Sigmoid colon (tissue), 6 donors: ENCODE measurements at regions not wholly inside any gene's neighbourhood (a gene's known extent, or its start where the extent isn't known, plus 50 kb on each side); places are given as distances from the start of the nearest gene placed in this dataset.

Experiments used
- DNase-seq: peaks from one replicate; pipeline ENCODE4 v3.0.0-alpha.2; 2019
- H3K27ac ChIP-seq, 4 donors: fragments of 200-600 bp; sonication (generic); one replicate each; pipeline ENCODE4 v1.5.1; 2016 to 2019; ENCODE audit warnings: mild to moderate bottlenecking in 1 of 4
- H3K27me3 ChIP-seq, 3 donors: fragments of 200-600 bp; sonication (generic); one replicate each; pipeline ENCODE4 v1.5.1; 2019; ENCODE audit warnings: mild to moderate bottlenecking in 1 of 3
- H3K36me3 ChIP-seq, 4 donors: fragments of 200-600 bp; sonication (generic); one replicate each; pipeline ENCODE4 v1.5.1; 2016 to 2019
- H3K4me1 ChIP-seq, 4 donors: fragments of 200-600 bp; sonication (generic); one replicate each; pipeline ENCODE4 v1.5.1; 2017 to 2019
- H3K4me3 ChIP-seq, 4 donors: fragments of 200-600 bp; sonication (generic); one replicate each; pipeline ENCODE4 v1.5.1; 2017 to 2019; ENCODE audit warnings: mild to moderate bottlenecking in 2 of 4, moderate library complexity in 1 of 4
- H3K9me3 ChIP-seq, 4 donors: fragments of 200-600 bp in 3 of 4; sonication (generic) in 3 of 4; one replicate each; pipeline versions ENCODE4 v1.5.1 to v1.6.1; 2013 to 2019
- CTCF ChIP-seq, 4 experiments: fragments of 450-650 bp in 3 of 4; fragments of 200-600 bp in 1 of 4; IDR thresholded peaks; one replicate each; pipeline ENCODE4 v1.5.1; 2016 to 2019; ENCODE audit warnings: antibody characterized with exemption in 4 of 4, mild to moderate bottlenecking in 3 of 4, moderate library complexity in 2 of 4
- EP300 ChIP-seq, 4 donors: sonication (generic); formaldehyde crosslinking; IDR thresholded peaks; one replicate each; pipeline ENCODE4 v1.6.1; 2017; ENCODE audit warnings: antibody characterized with exemption in 4 of 4
- POLR2A ChIP-seq, 2 donors: fragments of 450-650 bp; IDR thresholded peaks; one replicate each; pipeline ENCODE4 v1.6.1; 2016; ENCODE audit warnings: antibody characterized with exemption in 2 of 2, mild to moderate bottlenecking in 2 of 2, moderate library complexity in 2 of 2
- POLR2AphosphoS5 ChIP-seq, 4 donors: sonication (generic); formaldehyde crosslinking; IDR thresholded peaks; one replicate each; pipeline ENCODE4 v1.6.1; 2017; ENCODE audit warnings: antibody characterized with exemption in 4 of 4
- WGBS, 2 donors: extraction: QIAGEN DNeasy Blood & Tissue Kit; methylation state at CpG; one replicate each; pipeline ENCODE4 v1.1.7; 2013; 5-methylcytosine and 5-hydroxymethylcytosine counted together
- intact Hi-C: fragments of 100-400 bp; cut with DNase I; formaldehyde crosslinking; loops from one replicate; pipeline ENCODE4 v1.15.1; 2023
- donor health status: healthy with polysubstance abuse.
- donor health status: healthy.

DNA sequence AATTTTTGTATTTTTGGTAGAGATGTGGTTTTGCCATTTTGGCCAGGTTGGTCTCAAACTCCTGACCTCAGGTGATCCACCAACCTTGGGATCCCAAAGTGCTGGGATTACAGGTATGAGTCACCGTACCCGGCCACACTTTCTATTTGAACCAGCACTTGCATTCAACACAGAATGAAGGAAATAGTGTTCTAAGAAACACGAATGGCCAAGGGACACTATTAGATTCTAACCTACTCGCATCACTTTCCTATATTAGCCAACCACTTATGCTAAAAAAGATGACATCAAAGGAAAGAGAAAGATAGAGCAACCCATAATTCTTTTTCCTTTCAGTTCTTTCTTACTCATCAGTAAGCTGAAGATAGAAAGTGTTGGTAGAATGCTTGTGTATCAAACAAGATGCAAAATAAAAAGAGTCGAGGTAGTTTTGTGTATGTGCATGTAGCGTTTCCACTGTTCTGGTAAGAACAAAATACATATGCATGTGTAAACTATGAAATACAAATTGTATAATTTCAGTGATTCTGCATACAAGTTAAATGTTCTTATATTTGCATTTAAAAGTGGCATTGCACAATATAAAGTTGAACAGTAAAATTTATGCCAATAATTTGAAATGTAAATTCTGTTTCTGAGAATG, 247.6 kb downstream of the CDCA7 start:
- Histone ChIP-seq H3K36me3 (no peaks in the 10 kb centered on the region), H3K9me3 (no peaks in the 10 kb centered on the region), H3K4me3 (no peak overlapping the region), H3K27ac (no peak overlapping the region), H3K27me3 (no peaks in the 10 kb centered on the region), H3K4me1 (no peaks in the 10 kb centered on the region)
- TF ChIP-seq POLR2A (IDR thresholded peaks at IDR 0.05) (no peak), CTCF (IDR thresholded peaks at IDR 0.05) (no peak)
- WGBS, 2 donors: 89 to 93% methylated on average over 6 of the region's 6 CpGs
- DNase-seq: no peak
- intact Hi-C loops: no loop called here

DNA sequence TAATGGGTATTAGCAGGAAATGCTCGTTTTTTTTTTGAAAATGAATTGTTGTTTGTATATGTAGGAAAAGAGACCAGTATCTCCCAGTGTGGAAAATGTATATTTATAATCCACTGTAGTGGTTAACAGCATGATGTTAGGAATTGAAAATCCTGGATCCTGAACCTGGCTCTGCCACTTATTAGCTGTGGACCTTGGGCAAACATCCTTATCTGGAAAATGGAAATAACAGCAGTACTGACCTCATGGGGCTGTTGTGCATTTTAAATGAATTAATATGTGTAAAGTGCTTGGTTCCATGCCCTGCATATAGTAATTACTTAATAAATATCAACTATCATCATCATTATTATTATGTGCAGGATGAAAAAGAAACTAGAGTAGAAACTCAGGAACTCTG, 251.3 kb downstream of the CDCA7 start:
- no peak overlapping the region for H3K4me3 ChIP-seq
- no peaks in the 10 kb centered on the region for H3K9me3 ChIP-seq
- intact Hi-C loops: no loop called here
- DNase-seq: no peak
- H3K27ac ChIP-seq: no peak overlapping the region
- H3K27me3 ChIP-seq: no peaks in the 10 kb centered on the region
- no peaks in the 10 kb centered on the region for H3K4me1 ChIP-seq
- H3K36me3 ChIP-seq: no peaks in the 10 kb centered on the region
- WGBS, 2 donors: 0 to 52% methylated on average over 1 of the region's 1 CpG
- TF ChIP-seq POLR2AphosphoS5 (IDR thresholded peaks at IDR 0.05) (no peak), POLR2A (IDR thresholded peaks at IDR 0.05) (no peak), CTCF (IDR thresholded peaks at IDR 0.05) (no peak), EP300 (IDR thresholded peaks at IDR 0.05) (no peak)

- intact Hi-C loops: no loop called here
- 64 to 77% methylated on average over 5 of the region's 5 CpGs for WGBS, 2 donors
- H3K4me1 ChIP-seq: no peaks in the 10 kb centered on the region
Observed at GRCh38 chr2:173606619-173607248, 252.1 kb downstream of the CDCA7 start.

DNA sequence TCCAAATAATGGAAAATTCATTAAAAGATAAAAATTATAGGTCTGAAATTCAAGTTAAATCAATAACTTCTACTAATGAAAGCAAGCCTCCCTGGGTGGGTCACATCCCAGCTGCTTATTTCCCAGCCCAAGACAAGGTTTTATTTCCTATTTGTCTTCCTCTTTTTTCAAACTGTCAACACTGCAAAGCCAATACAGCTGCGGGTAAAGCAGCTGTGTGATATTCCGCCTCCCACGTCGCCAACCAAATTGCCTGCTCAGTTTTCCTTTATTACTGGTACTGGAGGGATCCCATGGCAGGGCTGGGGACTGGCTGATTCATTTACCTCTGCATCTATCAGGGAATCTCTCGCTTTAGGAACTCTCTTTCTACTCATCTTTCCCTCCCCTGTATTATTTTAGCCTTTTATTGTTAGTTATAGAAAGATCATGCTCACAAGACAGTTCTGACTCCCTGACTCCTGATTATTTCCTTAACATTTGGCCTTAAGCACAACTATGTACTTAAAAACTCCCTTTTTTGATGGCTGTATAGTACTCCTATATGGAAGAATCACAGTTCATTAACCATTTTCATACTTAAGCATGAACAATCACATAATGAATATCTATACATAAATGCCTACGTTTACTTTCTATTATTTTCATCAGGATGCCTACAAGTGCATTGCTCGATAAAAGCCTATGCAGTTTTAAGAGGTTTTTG, 253.1 kb downstream of the CDCA7 start:
- no peak for DNase-seq
- Histone ChIP-seq H3K9me3 (no peaks in the 10 kb centered on the region), H3K27me3 (no peaks in the 10 kb centered on the region), H3K27ac (no peak overlapping the region), H3K4me1 (no peaks in the 10 kb centered on the region), H3K4me3 (no peak overlapping the region), H3K36me3 (no peaks in the 10 kb centered on the region)
- intact Hi-C loops: no loop called here
- WGBS, 2 donors: 29 to 37% methylated on average over 7 of the region's 7 CpGs
- TF ChIP-seq EP300 (IDR thresholded peaks at IDR 0.05) (no peak), POLR2AphosphoS5 (IDR thresholded peaks at IDR 0.05) (no peak), CTCF (IDR thresholded peaks at IDR 0.05) (no peak), POLR2A (IDR thresholded peaks at IDR 0.05) (no peak)

More at GRCh38 chr2:173606619-173607248, 252.1 kb downstream of the CDCA7 start:
- no peak for DNase-seq
- Histone ChIP-seq H3K36me3 (no peaks in the 10 kb centered on the region), H3K27ac (no peak overlapping the region), H3K4me3 (no peak overlapping the region), H3K27me3 (no peaks in the 10 kb centered on the region), H3K9me3 (no peaks in the 10 kb centered on the region)
- TF ChIP-seq POLR2A (IDR thresholded peaks at IDR 0.05) (no peak), POLR2AphosphoS5 (IDR thresholded peaks at IDR 0.05) (no peak), CTCF (IDR thresholded peaks at IDR 0.05) (no peak), EP300 (IDR thresholded peaks at IDR 0.05) (no peak)
